ENCODE measurements at regions not wholly inside any gene's neighbourhood (a gene's known extent, or its start where the extent isn't known, plus 50 kb on each side); places are given as distances from the start of the nearest gene placed in this dataset.

- TF ChIP-seq EZH2phosphoT487 (IDR thresholded peaks at IDR 0.05; ENCODE audit: insufficient read depth, low read depth), result no peak
- TF ChIP-seq EZH2 (IDR thresholded peaks at IDR 0.05; ENCODE audit: insufficient read depth, poor library complexity, severe bottlenecking), result no peak
Measured at GRCh38 chr4:170323623-170324022, 233.9 kb upstream of the AADAT start.

Data from GM23248 (cell line).